Jurkat, Clone E6-1 (cell line): ENCODE measurements at regions not wholly inside any gene's neighbourhood (a gene's known extent, or its start where the extent isn't known, plus 50 kb on each side); places are given as distances from the start of the nearest gene placed in this dataset.

ENCODE experiments used
- DNase-seq: peaks from one replicate; pipeline ENCODE4 v3.0.0-alpha.2; 2011; ENCODE audit warnings: low read depth, low spot score
- H3K4me3 ChIP-seq: 2 replicates; pipeline ENCODE4 v1.5.1; 2011; ENCODE audit warnings: mild to moderate bottlenecking, low read length, control low read depth, moderate library complexity

- DNase-seq = no peak
- H3K4me3 ChIP-seq = no peak overlapping the region
Measured at GRCh38 chr9:95822583-95823431, 52.7 kb upstream of the ERCC6L2 start.

- DNase-seq = no peak
- no peak overlapping the region for H3K4me3 ChIP-seq
Measured at GRCh38 chr9:95822015-95822414, 53.5 kb upstream of the ERCC6L2 start.

GRCh38 chr9:95820074-95820473 lies 55.4 kb upstream of the ERCC6L2 start:
- H3K4me3 ChIP-seq = no peak overlapping the region
- no peak for DNase-seq

- H3K4me3 ChIP-seq = no peak overlapping the region
- DNase-seq = no peak
Measured at GRCh38 chr9:95819636-95820035, 55.9 kb upstream of the ERCC6L2 start.

GRCh38 chr9:95817205-95817604 lies 58.3 kb upstream of the ERCC6L2 start:
- no peak overlapping the region for H3K4me3 ChIP-seq
- DNase-seq = no peak

GRCh38 chr9:95816716-95817115 lies 58.8 kb upstream of the ERCC6L2 start:
- no peak overlapping the region for H3K4me3 ChIP-seq
- DNase-seq = no peak

GRCh38 chr9:95815961-95816360 lies 59.5 kb upstream of the ERCC6L2 start:
- no peak for DNase-seq
- no peak overlapping the region for H3K4me3 ChIP-seq

GRCh38 chr9:95815133-95815532 lies 60.4 kb upstream of the ERCC6L2 start:
- H3K4me3 ChIP-seq = no peak overlapping the region
- no peak for DNase-seq

- no peak for DNase-seq
- no peak overlapping the region for H3K4me3 ChIP-seq
Measured at GRCh38 chr9:95813923-95814322, 61.6 kb upstream of the ERCC6L2 start.

GRCh38 chr9:95810814-95811213 lies 64.7 kb upstream of the ERCC6L2 start:
- no peak for DNase-seq
- no peak overlapping the region for H3K4me3 ChIP-seq

GRCh38 chr9:95810133-95810532 lies 65.4 kb upstream of the ERCC6L2 start:
- DNase-seq = no peak
- H3K4me3 ChIP-seq = no peak overlapping the region

GRCh38 chr9:95809686-95810085 lies 65.8 kb upstream of the ERCC6L2 start:
- no peak for DNase-seq
- H3K4me3 ChIP-seq = no peak overlapping the region

GRCh38 chr9:95808011-95808410 lies 67.5 kb upstream of the ERCC6L2 start:
- H3K4me3 ChIP-seq = no peak overlapping the region
- no peak for DNase-seq

GRCh38 chr9:95807326-95807947 lies 68.1 kb upstream of the ERCC6L2 start:
- H3K4me3 ChIP-seq = no peak overlapping the region

GRCh38 chr9:95803197-95803596 lies 72.3 kb upstream of the ERCC6L2 start:
- no peak overlapping the region for H3K4me3 ChIP-seq
- no peak for DNase-seq

More at GRCh38 chr9:95807326-95807947, 68.1 kb upstream of the ERCC6L2 start:
- no peak for DNase-seq

- no peak for DNase-seq
Measured at GRCh38 chr9:95801797-95802196, 73.7 kb upstream of the ERCC6L2 start.

GRCh38 chr9:95796029-95796428 lies 79.5 kb upstream of the ERCC6L2 start:
- DNase-seq = no peak
- no peak overlapping the region for H3K4me3 ChIP-seq

More at GRCh38 chr9:95801797-95802196, 73.7 kb upstream of the ERCC6L2 start:
- H3K4me3 ChIP-seq = no peak overlapping the region

- no peak for DNase-seq
- H3K4me3 ChIP-seq = no peak overlapping the region
Measured at GRCh38 chr9:95793924-95794828, 81.3 kb upstream of the ERCC6L2 start.

- no peak overlapping the region for H3K4me3 ChIP-seq
- peak; percentile 16 for DNase-seq
Measured at GRCh38 chr9:95791695-95792094, 83.8 kb upstream of the ERCC6L2 start.

GRCh38 chr9:95791286-95791685 lies 84.2 kb upstream of the ERCC6L2 start:
- H3K4me3 ChIP-seq = no peak overlapping the region
- no peak for DNase-seq
